ENCODE measurements at regions not wholly inside any gene's neighbourhood (a gene's known extent, or its start where the extent isn't known, plus 50 kb on each side); places are given as distances from the start of the nearest gene placed in this dataset.

DNA sequence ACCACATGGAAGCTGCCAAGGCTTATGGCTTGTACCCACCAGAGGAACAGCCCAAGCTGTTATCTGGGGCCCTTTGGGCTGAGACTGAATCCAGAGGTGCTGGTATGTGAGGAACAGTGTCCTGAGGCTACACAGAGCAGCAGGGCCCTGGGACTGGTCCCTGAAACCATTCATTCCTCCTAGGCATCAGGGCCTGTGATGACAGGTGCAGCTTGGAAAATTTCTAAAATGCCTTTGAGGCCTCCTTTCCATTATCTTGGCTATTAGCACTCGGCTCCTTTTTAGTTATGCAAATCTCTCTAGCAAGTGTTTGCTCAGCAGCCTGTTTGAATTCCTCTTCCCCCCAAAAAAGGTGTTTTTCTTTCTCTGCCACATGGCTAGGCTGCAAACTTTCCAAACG lies 1151.7 kb upstream of the LRRN3 start:
- Histone ChIP-seq H3K27me3 (ENCODE audit: low read depth, low read length) (no peaks in the 10 kb centered on the region), H3K4me1 (ENCODE audit: control insufficient read depth in 1 of 2, insufficient read depth in 2 of 2, low read length in 2 of 2) (no peaks in the 10 kb centered on the region), H3K36me3 (ENCODE audit: control insufficient read depth in 1 of 2, insufficient read depth in 2 of 2, low read length in 2 of 2) (no peaks in the 10 kb centered on the region), H3K27ac (ENCODE audit: low read length) (no peak overlapping the region), H3K9me3 (ENCODE audit: control insufficient read depth in 1 of 2, low read length in 2 of 2) (peaks cover 0 to 6% of the 10 kb centered on the region in 2 donors), H3K4me3 (ENCODE audit: low read depth in 1 of 2, low read length in 2 of 2) (no peak overlapping the region)

DNA sequence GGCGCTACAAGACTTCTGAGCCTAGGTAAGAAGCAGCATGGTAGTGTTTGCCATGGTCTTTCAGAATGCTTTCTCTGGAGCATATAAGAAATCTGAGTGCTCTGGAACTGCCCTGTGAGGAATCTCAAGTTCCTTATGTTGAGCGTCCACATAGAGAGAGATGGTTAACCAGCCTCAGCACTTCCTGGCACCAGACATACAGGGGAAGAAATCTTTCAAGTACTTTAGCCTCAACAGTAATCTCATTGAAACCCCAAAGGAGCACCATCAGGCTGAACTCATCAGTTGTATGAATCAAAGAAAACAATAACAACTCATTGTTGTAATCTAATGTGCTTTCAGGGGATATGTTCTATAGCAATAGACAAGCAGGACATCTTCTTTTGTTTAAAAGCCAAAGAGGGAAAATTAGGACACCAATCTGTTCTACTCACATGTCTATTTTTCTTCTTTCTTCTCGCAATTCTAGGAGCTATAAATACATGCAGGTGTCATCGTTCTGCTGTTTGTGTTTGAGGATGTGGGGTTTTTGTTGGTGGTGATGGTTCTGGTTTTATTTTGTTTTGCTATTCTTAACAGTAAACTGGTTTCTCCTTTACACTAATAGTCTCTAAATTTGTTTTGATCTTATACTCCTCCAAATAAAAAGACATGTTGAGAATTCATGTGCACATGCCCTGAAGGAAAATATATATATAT lies 1145.0 kb upstream of the LRRN3 start:
- Histone ChIP-seq H3K36me3 (ENCODE audit: control insufficient read depth in 1 of 2, insufficient read depth in 2 of 2, low read length in 2 of 2) (no peaks in the 10 kb centered on the region), H3K4me3 (ENCODE audit: low read depth in 1 of 2, low read length in 2 of 2) (no peak overlapping the region), H3K4me1 (ENCODE audit: control insufficient read depth in 1 of 2, insufficient read depth in 2 of 2, low read length in 2 of 2) (no peaks in the 10 kb centered on the region), H3K27me3 (ENCODE audit: low read depth, low read length) (no peaks in the 10 kb centered on the region), H3K9me3 (ENCODE audit: control insufficient read depth in 1 of 2, low read length in 2 of 2) (no peaks in the 10 kb centered on the region), H3K27ac (ENCODE audit: low read length) (no peak overlapping the region)

DNA sequence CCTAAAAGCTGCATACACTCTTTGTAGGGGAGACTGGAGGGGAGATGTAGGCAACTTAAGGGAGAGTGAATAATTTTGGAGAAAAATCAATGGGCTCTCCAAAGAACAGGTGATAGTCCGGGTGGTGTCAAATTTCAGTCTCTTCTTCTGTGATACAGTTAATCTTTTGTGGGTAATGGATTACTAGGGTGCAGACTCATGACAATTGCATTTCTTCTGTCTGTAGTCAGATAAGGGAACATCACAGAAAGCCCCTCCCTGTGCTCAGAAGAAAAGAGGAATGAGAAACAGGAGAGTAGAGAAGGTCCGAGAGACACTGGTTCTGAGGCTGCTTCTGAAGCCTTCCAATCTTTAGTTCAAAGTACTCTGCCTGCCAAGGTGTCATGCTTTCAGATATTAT lies 1140.7 kb upstream of the LRRN3 start:
- H3K36me3 ChIP-seq (ENCODE audit: control insufficient read depth in 1 of 2, insufficient read depth in 2 of 2, low read length in 2 of 2), result no peaks in the 10 kb centered on the region
- H3K4me3 ChIP-seq (ENCODE audit: low read depth in 1 of 2, low read length in 2 of 2), result no peak overlapping the region
- no peaks in the 10 kb centered on the region for H3K9me3 ChIP-seq (ENCODE audit: control insufficient read depth in 1 of 2, low read length in 2 of 2)

DNA sequence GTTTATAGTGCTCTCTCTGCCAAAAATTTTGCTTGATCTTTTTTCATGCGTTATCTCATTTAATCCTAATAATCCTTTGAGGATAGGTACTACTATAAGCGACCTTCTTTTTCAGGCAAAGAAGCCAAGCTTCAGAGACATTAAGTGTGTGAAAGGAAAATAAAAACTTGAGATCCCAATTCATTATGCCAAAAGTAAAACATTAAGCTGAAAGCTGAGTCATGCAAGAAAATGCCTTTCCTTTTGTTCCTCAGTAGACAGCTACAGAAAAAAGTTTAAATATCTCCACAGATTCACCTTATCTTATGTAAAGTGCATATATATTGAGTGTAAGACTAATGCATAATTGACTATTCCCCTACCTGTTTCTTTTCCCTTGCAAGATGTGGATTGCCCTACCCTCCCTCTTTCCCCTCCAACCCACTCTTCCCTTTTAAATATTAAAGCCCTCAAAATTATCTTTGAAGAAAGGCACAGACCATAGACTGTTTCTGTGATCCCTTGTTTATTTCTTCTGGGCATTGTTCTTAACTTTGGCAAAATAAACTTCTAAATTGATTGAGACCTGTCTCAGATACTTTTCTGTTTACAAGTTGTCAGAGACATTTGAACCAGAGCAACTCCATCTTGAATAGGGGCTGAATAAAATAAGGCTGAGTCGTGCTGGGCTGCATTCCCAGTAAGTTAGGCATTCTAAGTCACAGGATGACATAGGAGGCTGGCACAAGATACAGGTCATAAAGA lies 1139.9 kb upstream of the LRRN3 start:
- Histone ChIP-seq H3K4me1 (ENCODE audit: control insufficient read depth in 1 of 2, insufficient read depth in 2 of 2, low read length in 2 of 2) (no peaks in the 10 kb centered on the region), H3K27me3 (ENCODE audit: low read depth, low read length) (no peaks in the 10 kb centered on the region), H3K9me3 (ENCODE audit: control insufficient read depth in 1 of 2, low read length in 2 of 2) (no peaks in the 10 kb centered on the region), H3K27ac (ENCODE audit: low read length) (no peak overlapping the region), H3K36me3 (ENCODE audit: control insufficient read depth in 1 of 2, insufficient read depth in 2 of 2, low read length in 2 of 2) (no peaks in the 10 kb centered on the region), H3K4me3 (ENCODE audit: low read depth in 1 of 2, low read length in 2 of 2) (no peak overlapping the region)

More for the DNA sequence above, 1140.7 kb upstream of the LRRN3 start:
- Histone ChIP-seq H3K4me1 (ENCODE audit: control insufficient read depth in 1 of 2, insufficient read depth in 2 of 2, low read length in 2 of 2) (no peaks in the 10 kb centered on the region), H3K27ac (ENCODE audit: low read length) (no peak overlapping the region), H3K27me3 (ENCODE audit: low read depth, low read length) (no peaks in the 10 kb centered on the region)

- no peak overlapping the region for H3K27ac ChIP-seq (ENCODE audit: low read length)
- H3K36me3 ChIP-seq (ENCODE audit: control insufficient read depth in 1 of 2, insufficient read depth in 2 of 2, low read length in 2 of 2), result no peaks in the 10 kb centered on the region
- no peaks in the 10 kb centered on the region for H3K27me3 ChIP-seq (ENCODE audit: low read depth, low read length)
- no peaks in the 10 kb centered on the region for H3K4me1 ChIP-seq (ENCODE audit: control insufficient read depth in 1 of 2, insufficient read depth in 2 of 2, low read length in 2 of 2)
- H3K4me3 ChIP-seq (ENCODE audit: low read depth in 1 of 2, low read length in 2 of 2), result no peak overlapping the region
- no peaks in the 10 kb centered on the region for H3K9me3 ChIP-seq (ENCODE audit: control insufficient read depth in 1 of 2, low read length in 2 of 2)
Observed at GRCh38 chr7:109951565-109951928, 1139.4 kb upstream of the LRRN3 start.

DNA sequence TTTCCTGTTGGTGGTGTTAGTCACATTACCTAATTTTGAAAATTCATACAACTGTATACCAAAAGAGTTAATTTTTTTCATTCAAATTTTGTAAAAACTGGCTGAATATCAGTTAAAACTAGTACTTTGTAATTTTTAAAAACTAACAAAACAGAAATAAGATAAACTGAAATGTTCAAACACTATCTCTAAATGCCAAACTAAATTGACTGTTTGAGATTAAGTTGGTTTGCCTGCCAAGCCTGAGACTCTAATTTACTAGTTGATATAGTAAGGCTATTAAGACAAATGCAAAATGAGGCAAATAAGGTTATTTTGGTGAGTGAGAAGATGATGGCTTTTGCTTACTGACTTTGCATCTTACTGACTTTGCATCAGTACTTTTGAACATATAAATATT lies 1134.9 kb upstream of the LRRN3 start:
- Histone ChIP-seq H3K27ac (ENCODE audit: low read length) (no peak overlapping the region), H3K4me3 (ENCODE audit: low read depth in 1 of 2, low read length in 2 of 2) (no peak overlapping the region), H3K9me3 (ENCODE audit: control insufficient read depth in 1 of 2, low read length in 2 of 2) (no peaks in the 10 kb centered on the region), H3K36me3 (ENCODE audit: control insufficient read depth in 1 of 2, insufficient read depth in 2 of 2, low read length in 2 of 2) (no peaks in the 10 kb centered on the region), H3K4me1 (ENCODE audit: control insufficient read depth in 1 of 2, insufficient read depth in 2 of 2, low read length in 2 of 2) (no peaks in the 10 kb centered on the region), H3K27me3 (ENCODE audit: low read depth, low read length) (no peaks in the 10 kb centered on the region)

- H3K36me3 ChIP-seq (ENCODE audit: control insufficient read depth in 1 of 2, insufficient read depth in 2 of 2, low read length in 2 of 2), result no peaks in the 10 kb centered on the region
- H3K4me3 ChIP-seq (ENCODE audit: low read depth in 1 of 2, low read length in 2 of 2), result no peak overlapping the region
- no peaks in the 10 kb centered on the region for H3K4me1 ChIP-seq (ENCODE audit: control insufficient read depth in 1 of 2, insufficient read depth in 2 of 2, low read length in 2 of 2)
- no peaks in the 10 kb centered on the region for H3K27me3 ChIP-seq (ENCODE audit: low read depth, low read length)
- H3K9me3 ChIP-seq (ENCODE audit: control insufficient read depth in 1 of 2, low read length in 2 of 2), result no peaks in the 10 kb centered on the region
- H3K27ac ChIP-seq (ENCODE audit: low read length), result no peak overlapping the region
Observed at GRCh38 chr7:109956916-109957315, 1134.0 kb upstream of the LRRN3 start.

GRCh38 chr7:109963741-109964140 lies 1127.2 kb upstream of the LRRN3 start:
- H3K36me3 ChIP-seq (ENCODE audit: control insufficient read depth in 1 of 2, insufficient read depth in 2 of 2, low read length in 2 of 2), result no peaks in the 10 kb centered on the region
- H3K27ac ChIP-seq (ENCODE audit: low read length), result no peak overlapping the region
- no peaks in the 10 kb centered on the region for H3K9me3 ChIP-seq (ENCODE audit: control insufficient read depth in 1 of 2, low read length in 2 of 2)
- H3K4me1 ChIP-seq (ENCODE audit: control insufficient read depth in 1 of 2, insufficient read depth in 2 of 2, low read length in 2 of 2), result no peaks in the 10 kb centered on the region
- no peaks in the 10 kb centered on the region for H3K27me3 ChIP-seq (ENCODE audit: low read depth, low read length)
- no peak overlapping the region for H3K4me3 ChIP-seq (ENCODE audit: low read depth in 1 of 2, low read length in 2 of 2)

DNA sequence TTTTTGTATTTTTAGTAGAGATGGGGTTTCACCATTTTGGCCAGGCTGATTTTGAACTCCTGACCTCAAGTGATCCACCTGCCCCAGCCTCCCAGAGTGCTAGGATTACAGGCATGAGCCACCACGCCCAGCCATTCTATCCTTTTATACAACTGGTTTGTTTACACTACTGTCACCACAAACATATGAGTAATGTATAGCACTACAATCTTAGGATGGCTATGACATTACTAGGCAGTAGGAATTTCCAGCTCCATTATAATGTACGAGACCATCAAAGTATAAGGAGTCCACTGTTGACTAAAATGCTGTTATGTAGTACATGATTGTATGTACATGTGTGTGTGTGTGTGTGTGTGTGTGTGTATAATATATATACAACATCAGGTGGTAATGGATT lies 1126.1 kb upstream of the LRRN3 start:
- H3K4me1 ChIP-seq (ENCODE audit: control insufficient read depth in 1 of 2, insufficient read depth in 2 of 2, low read length in 2 of 2), result no peaks in the 10 kb centered on the region
- no peaks in the 10 kb centered on the region for H3K9me3 ChIP-seq (ENCODE audit: control insufficient read depth in 1 of 2, low read length in 2 of 2)
- H3K27me3 ChIP-seq (ENCODE audit: low read depth, low read length), result no peaks in the 10 kb centered on the region
- no peak overlapping the region for H3K4me3 ChIP-seq (ENCODE audit: low read depth in 1 of 2, low read length in 2 of 2)
- H3K36me3 ChIP-seq (ENCODE audit: control insufficient read depth in 1 of 2, insufficient read depth in 2 of 2, low read length in 2 of 2), result no peaks in the 10 kb centered on the region
- H3K27ac ChIP-seq (ENCODE audit: low read length), result no peak overlapping the region

DNA sequence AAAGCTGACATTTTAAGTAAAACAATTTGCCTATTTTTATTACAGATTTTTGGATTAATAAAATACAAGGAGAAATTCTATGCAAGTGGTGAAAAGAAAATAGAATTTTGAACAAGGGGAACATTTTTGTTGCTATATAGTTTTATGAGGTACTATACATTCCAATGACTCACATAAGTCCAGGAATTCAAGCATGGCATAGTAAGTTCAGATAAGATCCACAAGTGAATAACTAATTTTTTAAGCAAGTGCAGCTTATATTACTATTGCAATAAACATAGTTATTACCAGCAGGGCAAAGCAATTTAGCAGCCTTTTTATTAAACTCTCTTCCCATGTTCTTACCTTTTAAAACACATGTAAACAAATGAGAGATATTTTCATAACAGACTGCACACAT lies 1123.5 kb upstream of the LRRN3 start:
- Histone ChIP-seq H3K27me3 (ENCODE audit: low read depth, low read length) (no peaks in the 10 kb centered on the region), H3K9me3 (ENCODE audit: control insufficient read depth in 1 of 2, low read length in 2 of 2) (peaks cover 0 to 5% of the 10 kb centered on the region in 2 donors), H3K4me1 (ENCODE audit: control insufficient read depth in 1 of 2, insufficient read depth in 2 of 2, low read length in 2 of 2) (no peaks in the 10 kb centered on the region), H3K36me3 (ENCODE audit: control insufficient read depth in 1 of 2, insufficient read depth in 2 of 2, low read length in 2 of 2) (no peaks in the 10 kb centered on the region), H3K27ac (ENCODE audit: low read length) (no peak overlapping the region), H3K4me3 (ENCODE audit: low read depth in 1 of 2, low read length in 2 of 2) (no peak overlapping the region)

DNA sequence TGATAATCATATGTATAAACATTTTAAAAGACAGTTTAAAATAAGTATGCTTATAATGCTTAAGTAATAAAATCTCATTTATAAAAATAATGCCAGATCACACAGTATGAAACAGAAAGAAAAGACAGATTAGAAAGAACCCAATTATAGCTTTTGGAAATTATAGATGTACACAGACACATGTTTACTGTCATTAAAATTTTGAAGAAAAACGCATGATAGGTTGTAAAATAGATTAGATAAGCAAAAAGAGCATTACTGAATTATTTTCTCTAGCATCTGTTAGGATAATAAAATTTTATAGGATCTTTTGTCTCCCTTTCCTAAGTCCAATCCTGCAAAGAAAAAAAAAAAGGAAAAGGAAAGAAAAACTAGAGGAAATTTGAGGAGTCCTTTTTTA lies 1107.3 kb upstream of the LRRN3 start:
- no peaks in the 10 kb centered on the region for H3K27me3 ChIP-seq (ENCODE audit: low read depth, low read length)
- no peaks in the 10 kb centered on the region for H3K9me3 ChIP-seq (ENCODE audit: control insufficient read depth in 1 of 2, low read length in 2 of 2)
- H3K27ac ChIP-seq (ENCODE audit: low read length), result no peak overlapping the region
- H3K4me1 ChIP-seq (ENCODE audit: control insufficient read depth in 1 of 2, insufficient read depth in 2 of 2, low read length in 2 of 2), result no peaks in the 10 kb centered on the region
- no peak overlapping the region for H3K4me3 ChIP-seq (ENCODE audit: low read depth in 1 of 2, low read length in 2 of 2)
- no peaks in the 10 kb centered on the region for H3K36me3 ChIP-seq (ENCODE audit: control insufficient read depth in 1 of 2, insufficient read depth in 2 of 2, low read length in 2 of 2)

GRCh38 chr7:109984729-109985128 lies 1106.2 kb upstream of the LRRN3 start:
- Histone ChIP-seq H3K27me3 (ENCODE audit: low read depth, low read length) (no peaks in the 10 kb centered on the region), H3K36me3 (ENCODE audit: control insufficient read depth in 1 of 2, insufficient read depth in 2 of 2, low read length in 2 of 2) (no peaks in the 10 kb centered on the region), H3K4me1 (ENCODE audit: control insufficient read depth in 1 of 2, insufficient read depth in 2 of 2, low read length in 2 of 2) (no peaks in the 10 kb centered on the region), H3K4me3 (ENCODE audit: low read depth in 1 of 2, low read length in 2 of 2) (no peak overlapping the region), H3K27ac (ENCODE audit: low read length) (no peak overlapping the region), H3K9me3 (ENCODE audit: control insufficient read depth in 1 of 2, low read length in 2 of 2) (no peaks in the 10 kb centered on the region)

All from muscle layer of duodenum (tissue), 2 donors.